ENCODE measurements at regions not wholly inside any gene's neighbourhood (a gene's known extent, or its start where the extent isn't known, plus 50 kb on each side); places are given as distances from the start of the nearest gene placed in this dataset.

DNA sequence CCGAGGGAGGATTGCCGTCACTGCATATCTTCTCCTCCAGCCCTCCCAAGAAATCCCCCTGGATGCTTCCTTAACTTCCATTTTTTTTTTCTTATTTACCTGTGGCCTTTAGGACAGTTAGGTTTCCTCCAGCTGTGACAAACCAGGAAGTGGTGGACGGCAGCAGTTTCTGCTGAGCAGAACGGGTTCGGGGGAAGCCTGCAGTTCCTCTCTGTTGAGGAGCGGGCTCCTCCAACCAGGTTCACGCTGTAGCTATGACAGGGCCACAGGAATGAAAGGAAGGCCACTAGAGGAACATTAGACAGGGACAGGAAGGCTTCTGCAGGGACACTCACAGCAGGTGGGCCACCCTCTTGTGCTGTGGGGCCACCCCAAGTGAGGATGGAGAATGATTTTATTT lies 76.7 kb upstream of the SYK start:
- TF ChIP-seq, protein P1, sequence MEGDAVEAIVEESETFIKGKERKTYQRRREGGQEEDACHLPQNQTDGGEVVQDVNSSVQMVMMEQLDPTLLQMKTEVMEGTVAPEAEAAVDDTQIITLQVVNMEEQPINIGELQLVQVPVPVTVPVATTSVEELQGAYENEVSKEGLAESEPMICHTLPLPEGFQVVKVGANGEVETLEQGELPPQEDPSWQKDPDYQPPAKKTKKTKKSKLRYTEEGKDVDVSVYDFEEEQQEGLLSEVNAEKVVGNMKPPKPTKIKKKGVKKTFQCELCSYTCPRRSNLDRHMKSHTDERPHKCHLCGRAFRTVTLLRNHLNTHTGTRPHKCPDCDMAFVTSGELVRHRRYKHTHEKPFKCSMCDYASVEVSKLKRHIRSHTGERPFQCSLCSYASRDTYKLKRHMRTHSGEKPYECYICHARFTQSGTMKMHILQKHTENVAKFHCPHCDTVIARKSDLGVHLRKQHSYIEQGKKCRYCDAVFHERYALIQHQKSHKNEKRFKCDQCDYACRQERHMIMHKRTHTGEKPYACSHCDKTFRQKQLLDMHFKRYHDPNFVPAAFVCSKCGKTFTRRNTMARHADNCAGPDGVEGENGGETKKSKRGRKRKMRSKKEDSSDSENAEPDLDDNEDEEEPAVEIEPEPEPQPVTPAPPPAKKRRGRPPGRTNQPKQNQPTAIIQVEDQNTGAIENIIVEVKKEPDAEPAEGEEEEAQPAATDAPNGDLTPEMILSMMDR (IDR thresholded peaks at IDR 0.05; ENCODE audit: control extremely low read depth, extremely low read depth, low read depth, missing control alignments), result no peak
- no peak for DNase-seq (ENCODE audit: extremely low spot score)
- POLR2A ChIA-PET, result no interaction called here
- CTCF ChIA-PET, result interaction anchor here (1.0 to 1.6 kb wide), 2 partner anchors 9 to 146 kb away, joined by 3 to 4 read pairs; no protein-coding TSS in a partner anchor

DNA sequence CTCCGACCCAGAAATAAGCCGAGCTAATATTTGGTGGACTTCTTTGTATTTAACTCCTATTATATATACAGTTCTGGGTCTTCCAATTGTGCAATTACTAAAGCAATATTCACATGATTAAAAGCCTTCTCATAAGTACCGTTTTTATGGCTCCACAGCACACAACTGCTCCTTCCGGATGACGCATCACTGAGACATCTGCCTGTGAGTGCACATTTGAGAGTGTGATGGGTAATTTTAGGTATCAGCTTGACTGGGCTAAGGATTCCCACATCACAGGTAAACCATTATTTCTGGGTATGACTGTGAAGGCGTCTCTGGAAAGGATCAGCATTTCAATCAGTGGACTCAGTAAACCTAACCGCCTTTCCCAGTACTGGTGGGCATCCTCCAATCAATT lies 77.5 kb upstream of the SYK start:
- TF ChIP-seq, protein P1 (IDR thresholded peaks at IDR 0.05; ENCODE audit: control extremely low read depth, extremely low read depth, low read depth, missing control alignments), result no peak
- ChIA-PET CTCF (no interaction called here), POLR2A (no interaction called here)
- no peak for DNase-seq (ENCODE audit: extremely low spot score)

DNA sequence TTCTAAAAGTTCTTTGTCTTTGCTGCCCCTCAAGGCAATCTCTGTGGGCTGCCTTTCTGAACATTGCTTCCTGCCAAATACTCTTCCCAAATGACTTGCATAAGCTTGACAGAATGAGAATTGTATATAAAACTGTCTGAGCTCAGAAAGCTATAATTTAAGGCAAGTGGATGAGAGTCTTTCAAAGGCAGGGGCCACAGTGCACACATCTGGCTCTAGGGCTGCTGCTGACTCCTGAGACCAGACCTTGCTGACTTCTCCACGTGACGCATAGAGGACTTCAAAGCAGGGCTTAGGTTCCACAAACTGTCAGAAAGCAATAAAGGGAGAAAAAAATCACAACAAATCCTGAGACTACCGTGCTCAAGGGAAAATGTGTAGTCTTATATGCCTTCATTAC lies 79.4 kb upstream of the DIRAS2 start:
- TF ChIP-seq, protein P1 (IDR thresholded peaks at IDR 0.05; ENCODE audit: control extremely low read depth, extremely low read depth, low read depth, missing control alignments), result no peak
- POLR2A ChIA-PET, result no interaction called here
- CTCF ChIA-PET, result interaction anchor here (1.8 kb wide), 1 partner anchor 9 kb away, joined by 8 read pairs; no protein-coding TSS in a partner anchor
- no peak for DNase-seq (ENCODE audit: extremely low spot score)

DNA sequence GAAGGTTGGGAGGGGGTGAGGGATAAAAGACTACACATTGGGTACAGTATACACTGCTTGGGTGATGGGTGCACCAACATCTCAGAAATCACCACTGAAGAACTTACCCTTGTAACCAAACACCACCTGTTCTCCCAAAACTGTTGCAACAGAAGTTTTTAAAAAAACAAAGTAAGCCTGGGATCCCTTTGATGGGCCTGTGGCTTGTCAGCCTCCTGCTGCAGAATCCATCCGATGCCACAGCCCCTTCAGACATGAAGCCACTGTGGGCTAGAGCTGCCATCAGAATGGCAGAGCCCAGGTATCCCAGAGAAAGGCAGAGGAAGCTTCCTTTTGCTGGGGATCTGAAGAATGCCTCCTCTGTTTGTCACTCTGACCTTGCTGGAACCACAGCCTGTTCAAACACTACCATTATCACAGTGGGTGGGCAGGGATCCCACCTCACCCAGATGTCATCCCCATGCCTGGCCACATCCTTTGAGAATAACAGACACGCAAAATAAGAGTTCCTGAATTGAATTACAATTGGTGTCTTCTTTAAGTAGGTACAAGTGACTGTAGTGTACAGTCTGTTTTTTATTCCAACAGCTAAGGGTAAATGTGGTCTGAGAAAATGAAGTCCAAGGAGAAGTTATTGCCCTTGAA lies 78.1 kb upstream of the DIRAS2 start:
- CTCF ChIA-PET, result interaction anchor here (1.8 kb wide), 1 partner anchor 7 kb away, joined by 8 read pairs; no protein-coding TSS in a partner anchor
- no peak for DNase-seq (ENCODE audit: extremely low spot score)
- POLR2A ChIA-PET, result no interaction called here
- TF ChIP-seq, protein P1 (IDR thresholded peaks at IDR 0.05; ENCODE audit: control extremely low read depth, extremely low read depth, low read depth, missing control alignments), result no peak

DNA sequence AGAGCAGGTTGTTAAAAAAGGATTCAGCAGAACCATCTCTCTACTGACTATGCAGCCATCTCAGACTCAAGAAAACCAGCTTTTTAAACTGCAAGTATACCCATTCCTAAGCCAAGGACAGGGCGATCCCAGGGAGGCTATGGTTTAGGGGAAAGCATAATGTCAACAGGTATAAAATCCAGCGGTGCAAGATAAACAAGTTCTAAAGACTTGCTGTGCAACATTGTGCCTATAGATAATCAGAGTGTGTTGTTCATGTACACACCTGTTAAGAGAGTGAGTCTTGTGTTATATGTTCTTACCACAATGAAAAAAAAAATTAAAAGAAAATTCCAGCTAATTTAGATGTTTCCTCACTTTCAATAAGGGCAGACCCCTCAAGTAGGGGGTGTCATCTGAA lies 63.6 kb upstream of the DIRAS2 start:
- ChIA-PET CTCF (no interaction called here), POLR2A (no interaction called here)
- TF ChIP-seq, protein P1 (IDR thresholded peaks at IDR 0.05; ENCODE audit: control extremely low read depth, extremely low read depth, low read depth, missing control alignments), result no peak
- DNase-seq (ENCODE audit: extremely low spot score), result no peak

DNA sequence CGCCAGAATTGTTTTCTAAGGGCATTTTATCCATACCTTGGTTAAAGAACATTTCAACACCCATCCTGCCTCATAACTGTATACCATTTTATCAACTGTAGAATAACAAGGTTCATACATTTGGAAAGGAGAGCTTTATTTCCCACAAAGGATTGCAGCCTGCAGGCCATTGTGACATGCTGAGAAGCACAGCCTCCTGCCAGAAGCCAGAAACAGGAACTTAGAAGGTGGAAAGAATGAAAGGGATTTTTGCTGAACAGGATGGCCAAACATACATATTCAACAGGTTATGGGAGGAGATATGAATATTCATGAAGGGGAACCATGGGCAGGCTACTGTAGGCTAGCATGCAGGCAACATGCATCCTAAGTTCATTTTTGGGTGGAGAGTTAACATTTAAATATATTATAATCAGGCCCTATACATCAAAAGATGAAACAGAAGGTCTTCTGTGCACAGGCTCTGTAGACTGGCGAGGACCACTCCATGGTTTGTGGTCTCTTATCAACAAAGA lies 59.9 kb upstream of the DIRAS2 start:
- CTCF ChIA-PET, result no interaction called here
- POLR2A ChIA-PET, result no interaction called here
- DNase-seq (ENCODE audit: extremely low spot score), result no peak
- TF ChIP-seq, protein P1 (IDR thresholded peaks at IDR 0.05; ENCODE audit: control extremely low read depth, extremely low read depth, low read depth, missing control alignments), result no peak
